Hepatocyte (in vitro differentiated cells): ENCODE measurements at regions not wholly inside any gene's neighbourhood (a gene's known extent, or its start where the extent isn't known, plus 50 kb on each side); places are given as distances from the start of the nearest gene placed in this dataset.

Experiments
- DNase-seq: peaks from one replicate; pipeline ENCODE4 v3.0.0-alpha.2; 2016; ENCODE audit warnings: low spot score
- H2AFZ ChIP-seq: fragments of 200-600 bp; sonication (generic); 2 replicates; pipeline ENCODE4 v1.6.0; 2016; ENCODE audit warnings: antibody characterized with exemption, mild to moderate bottlenecking
- H3K27ac ChIP-seq: fragments of 200-600 bp; sonication (generic); 2 replicates; pipeline ENCODE4 v1.5.1; 2016; ENCODE audit warnings: mild to moderate bottlenecking
- H3K27me3 ChIP-seq: fragments of 200-600 bp; sonication (generic); 2 replicates; pipeline ENCODE4 v1.6.1; 2016
- H3K36me3 ChIP-seq: fragments of 200-600 bp; sonication (generic); replicated peaks from 2 replicates; pipeline ENCODE4 v1.5.1; 2016; ENCODE audit warnings: low read depth; ENCODE audit not compliant: insufficient read depth
- H3K4me1 ChIP-seq: fragments of 200-600 bp; sonication (generic); 2 replicates; pipeline ENCODE4 v1.5.1; 2016; ENCODE audit warnings: mild to moderate bottlenecking, moderate library complexity; ENCODE audit not compliant: insufficient read depth
- H3K4me2 ChIP-seq: fragments of 200-600 bp; sonication (generic); 2 replicates; pipeline ENCODE4 v1.6.0; 2016
- H3K4me3 ChIP-seq: fragments of 200-600 bp; sonication (generic); 2 replicates; pipeline ENCODE4 v1.5.1; 2016; ENCODE audit warnings: mild to moderate bottlenecking
- H3K79me2 ChIP-seq: fragments of 200-600 bp; sonication (generic); 2 replicates; pipeline ENCODE4 v1.6.0; 2017; ENCODE audit warnings: mild to moderate bottlenecking
- H3K9me2 ChIP-seq: fragments of 200-600 bp; sonication (generic); replicated peaks from 2 replicates; pipeline ENCODE4 v1.6.0; 2017; ENCODE audit warnings: mild to moderate bottlenecking; ENCODE audit not compliant: insufficient read depth
- H3K9me3 ChIP-seq: fragments of 200-600 bp; sonication (generic); 2 replicates; pipeline ENCODE4 v1.5.1; 2016; ENCODE audit warnings: low read depth, mild to moderate bottlenecking
- H4K20me1 ChIP-seq: fragments of 200-600 bp; sonication (generic); 2 replicates; pipeline ENCODE4 v1.6.0; 2016; ENCODE audit warnings: mild to moderate bottlenecking; ENCODE audit not compliant: insufficient read depth, poor library complexity, severe bottlenecking
- EZH2 ChIP-seq: fragments of 200-600 bp; sonication (generic); IDR thresholded peaks from 2 replicates; pipeline ENCODE4 v1.6.1; 2016; ENCODE audit warnings: antibody characterized with exemption, mild to moderate bottlenecking, borderline replicate concordance
- EZH2phosphoT487 ChIP-seq: fragments of 200-600 bp; sonication (generic); IDR thresholded peaks from one replicate; pipeline ENCODE4 v1.6.1; 2018; ENCODE audit warnings: antibody characterized with exemption, mild to moderate bottlenecking, low read depth, moderate library complexity; ENCODE audit not compliant: unreplicated experiment, severe bottlenecking
- WGBS: methylation state at CpG from one replicate; pipeline ENCODE4 v1.1.6; 2016; ENCODE audit warnings: low lambda C conversion rate; ENCODE audit errors: missing lambda C conversion rate; 5-methylcytosine and 5-hydroxymethylcytosine counted together
- TF ChIP-seq, protein P1 (sequence below): fragments of 200-600 bp; sonication (generic); IDR thresholded peaks from 2 replicates; pipeline ENCODE4 v1.5.1; 2016; ENCODE audit warnings: antibody characterized with exemption, mild to moderate bottlenecking; ENCODE audit not compliant: poor library complexity

GRCh38 chr5:125233944-125234343 lies 487.5 kb upstream of the ZNF608 start:
- Histone ChIP-seq H3K4me1 (peaks cover 3% of the 10 kb centered on the region), H3K27me3 (no peaks in the 10 kb centered on the region), H3K9me3 (no peaks in the 10 kb centered on the region), H4K20me1 (no peaks in the 10 kb centered on the region), H3K27ac (no peak overlapping the region), H3K9me2 (no peaks in the 10 kb centered on the region), H2AFZ (no peak overlapping the region), H3K4me2 (no peak overlapping the region), H3K36me3 (no peaks in the 10 kb centered on the region), H3K4me3 (no peak overlapping the region), H3K79me2 (no peaks in the 10 kb centered on the region)
- WGBS, result 78% methylated on average over 2 of the region's 2 CpGs
- TF ChIP-seq EZH2phosphoT487 (no peak), EZH2 (no peak)
- TF ChIP-seq, protein P1, sequence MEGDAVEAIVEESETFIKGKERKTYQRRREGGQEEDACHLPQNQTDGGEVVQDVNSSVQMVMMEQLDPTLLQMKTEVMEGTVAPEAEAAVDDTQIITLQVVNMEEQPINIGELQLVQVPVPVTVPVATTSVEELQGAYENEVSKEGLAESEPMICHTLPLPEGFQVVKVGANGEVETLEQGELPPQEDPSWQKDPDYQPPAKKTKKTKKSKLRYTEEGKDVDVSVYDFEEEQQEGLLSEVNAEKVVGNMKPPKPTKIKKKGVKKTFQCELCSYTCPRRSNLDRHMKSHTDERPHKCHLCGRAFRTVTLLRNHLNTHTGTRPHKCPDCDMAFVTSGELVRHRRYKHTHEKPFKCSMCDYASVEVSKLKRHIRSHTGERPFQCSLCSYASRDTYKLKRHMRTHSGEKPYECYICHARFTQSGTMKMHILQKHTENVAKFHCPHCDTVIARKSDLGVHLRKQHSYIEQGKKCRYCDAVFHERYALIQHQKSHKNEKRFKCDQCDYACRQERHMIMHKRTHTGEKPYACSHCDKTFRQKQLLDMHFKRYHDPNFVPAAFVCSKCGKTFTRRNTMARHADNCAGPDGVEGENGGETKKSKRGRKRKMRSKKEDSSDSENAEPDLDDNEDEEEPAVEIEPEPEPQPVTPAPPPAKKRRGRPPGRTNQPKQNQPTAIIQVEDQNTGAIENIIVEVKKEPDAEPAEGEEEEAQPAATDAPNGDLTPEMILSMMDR, result no peak
- no peak for DNase-seq

- no peaks in the 10 kb centered on the region for H3K27me3 ChIP-seq
- no peak overlapping the region for H2AFZ ChIP-seq
- TF ChIP-seq, protein P1, result no peak
- TF ChIP-seq EZH2, result no peak
- TF ChIP-seq EZH2phosphoT487, result no peak
- WGBS, result 82% methylated on average over 2 of the region's 2 CpGs
- H3K4me2 ChIP-seq, result no peak overlapping the region
- no peak for DNase-seq
- no peaks in the 10 kb centered on the region for H3K36me3 ChIP-seq
- H3K9me2 ChIP-seq, result no peaks in the 10 kb centered on the region
- no peak overlapping the region for H3K27ac ChIP-seq
- H4K20me1 ChIP-seq, result no peaks in the 10 kb centered on the region
- H3K79me2 ChIP-seq, result no peaks in the 10 kb centered on the region
- no peaks in the 10 kb centered on the region for H3K9me3 ChIP-seq
- peaks cover 3% of the 10 kb centered on the region for H3K4me1 ChIP-seq
- H3K4me3 ChIP-seq, result no peak overlapping the region
Measured at GRCh38 chr5:125236007-125236406, 489.6 kb upstream of the ZNF608 start.

GRCh38 chr5:125236981-125237380 lies 490.5 kb upstream of the ZNF608 start:
- Histone ChIP-seq H4K20me1 (no peaks in the 10 kb centered on the region), H3K27ac (no peak overlapping the region), H3K4me1 (peaks cover 3% of the 10 kb centered on the region), H3K79me2 (no peaks in the 10 kb centered on the region), H3K4me2 (no peak overlapping the region), H2AFZ (no peak overlapping the region), H3K9me2 (no peaks in the 10 kb centered on the region), H3K27me3 (no peaks in the 10 kb centered on the region), H3K36me3 (no peaks in the 10 kb centered on the region), H3K4me3 (no peak overlapping the region), H3K9me3 (no peaks in the 10 kb centered on the region)
- no peak for TF ChIP-seq EZH2
- TF ChIP-seq, protein P1, result no peak
- no peak for TF ChIP-seq EZH2phosphoT487
- DNase-seq, result no peak
- WGBS, result 70% methylated on average over 1 of the region's 1 CpG

GRCh38 chr5:125244531-125244930 lies 498.1 kb upstream of the ZNF608 start:
- DNase-seq, result no peak
- TF ChIP-seq, protein P1, result no peak
- TF ChIP-seq EZH2, result no peak
- TF ChIP-seq EZH2phosphoT487, result no peak

More at GRCh38 chr5:125244531-125244930, 498.1 kb upstream of the ZNF608 start:
- Histone ChIP-seq H3K4me1 (no peaks in the 10 kb centered on the region), H3K27ac (no peak overlapping the region), H3K4me2 (no peak overlapping the region), H4K20me1 (no peaks in the 10 kb centered on the region), H3K4me3 (no peak overlapping the region), H3K9me3 (no peaks in the 10 kb centered on the region), H2AFZ (no peak overlapping the region), H3K79me2 (no peaks in the 10 kb centered on the region), H3K36me3 (no peaks in the 10 kb centered on the region), H3K27me3 (no peaks in the 10 kb centered on the region), H3K9me2 (no peaks in the 10 kb centered on the region)
- 81% methylated on average over 2 of the region's 2 CpGs for WGBS
